SK-N-SH treated with all-trans-retinoic acid at 6 μM for 48 hours (cell line): ENCODE measurements at regions not wholly inside any gene's neighbourhood (a gene's known extent, or its start where the extent isn't known, plus 50 kb on each side); places are given as distances from the start of the nearest gene placed in this dataset.

Experiments used
- ATAC-seq: fragments of 200-7000 bp; cut with Tn5 transposase; 3 replicates; pipeline ENCODE4 v1.9.1; 2020; ENCODE audit warnings: mild to moderate bottlenecking, moderate library complexity
- ARNTL ChIP-seq: fragments of 450-650 bp; formaldehyde crosslinking; IDR thresholded peaks from 2 replicates; pipeline ENCODE4 v1.5.0; 2020; ENCODE audit warnings: low read depth, mild to moderate bottlenecking, moderate library complexity, borderline replicate concordance
- BACH2 ChIP-seq: fragments of 250-450 bp; sonication (Bioruptor Pico); IDR thresholded peaks from 2 replicates; pipeline ENCODE4 v1.9.0; 2021; ENCODE audit warnings: mild to moderate bottlenecking, borderline replicate concordance
- CSDC2 ChIP-seq: fragments of 250-450 bp; sonication (Bioruptor Pico); IDR thresholded peaks from 2 replicates; pipeline ENCODE4 v1.5.0; 2020; ENCODE audit warnings: mild to moderate bottlenecking, moderate library complexity
- ESRRG ChIP-seq: fragments of 250-450 bp; sonication (Bioruptor Pico); IDR thresholded peaks from 2 replicates; pipeline ENCODE4 v1.6.1; 2021; ENCODE audit warnings: mild to moderate bottlenecking
- GLIS3 ChIP-seq: fragments of 250-450 bp; sonication (Bioruptor Pico); IDR thresholded peaks from 2 replicates; pipeline ENCODE4 v1.5.0; 2020; ENCODE audit warnings: mild to moderate bottlenecking, moderate library complexity
- ISL1 ChIP-seq: fragments of 250-450 bp; sonication (Bioruptor Pico); IDR thresholded peaks from 2 replicates; pipeline ENCODE4 v2.1.2; 2022; ENCODE audit warnings: mild to moderate bottlenecking, moderate library complexity
- OSR1 ChIP-seq: fragments of 250-450 bp; sonication (Bioruptor Pico); IDR thresholded peaks from 2 replicates; pipeline ENCODE4 v1.8.0; 2022; ENCODE audit warnings: moderate library complexity, mild to moderate bottlenecking, inconsistent platforms
- POU6F1 ChIP-seq: fragments of 250-450 bp; sonication (Bioruptor Pico); IDR thresholded peaks from 2 replicates; pipeline ENCODE4 v1.8.0; 2021; ENCODE audit warnings: low read depth, mild to moderate bottlenecking, moderate library complexity, borderline replicate concordance
- PPARA ChIP-seq: fragments of 250-450 bp; sonication (Bioruptor Pico); IDR thresholded peaks from 2 replicates; pipeline ENCODE4 v1.5.0; 2020; ENCODE audit warnings: mild to moderate bottlenecking, borderline replicate concordance
- RARB ChIP-seq: fragments of 250-450 bp; sonication (Bioruptor Pico); IDR thresholded peaks from 2 replicates; pipeline ENCODE4 v1.8.0; 2021; ENCODE audit warnings: mild to moderate bottlenecking, moderate library complexity
- TCF4 ChIP-seq: fragments of 250-450 bp; sonication (Bioruptor Pico); IDR thresholded peaks from 2 replicates; pipeline ENCODE4 v1.8.0; 2021; ENCODE audit warnings: mild to moderate bottlenecking, moderate library complexity, borderline replicate concordance
- TOX ChIP-seq: fragments of 250-450 bp; sonication (Bioruptor Pico); IDR thresholded peaks from 2 replicates; pipeline ENCODE4 v1.8.0; 2021; ENCODE audit warnings: mild to moderate bottlenecking, moderate library complexity, borderline replicate concordance
- ZC3H10 ChIP-seq: fragments of 250-450 bp; sonication (Bioruptor Pico); IDR thresholded peaks from 2 replicates; pipeline ENCODE4 v1.5.1; 2021; ENCODE audit warnings: mild to moderate bottlenecking, moderate library complexity
- ZFP3 ChIP-seq: fragments of 250-450 bp; sonication (Bioruptor Pico); IDR thresholded peaks from 2 replicates; pipeline ENCODE4 v1.5.0; 2020; ENCODE audit warnings: mild to moderate bottlenecking, moderate library complexity
- ZFP30 ChIP-seq: fragments of 450-650 bp; formaldehyde crosslinking; IDR thresholded peaks from 2 replicates; pipeline ENCODE4 v1.5.0; 2022; ENCODE audit warnings: mild to moderate bottlenecking, moderate library complexity
- ZNF565 ChIP-seq: fragments of 450-650 bp; formaldehyde crosslinking; conservative IDR thresholded peaks from 2 replicates; pipeline ENCODE4 v1.5.0; 2020; ENCODE audit warnings: low read depth, mild to moderate bottlenecking, moderate library complexity
- ZNF70 ChIP-seq: fragments of 450-650 bp; formaldehyde crosslinking; IDR thresholded peaks from 2 replicates; pipeline ENCODE4 v1.5.0; 2020; ENCODE audit warnings: mild to moderate bottlenecking, moderate library complexity
- ZNF8 ChIP-seq: fragments of 450-650 bp; formaldehyde crosslinking; IDR thresholded peaks from 2 replicates; pipeline ENCODE4 v1.5.0; 2020; ENCODE audit warnings: mild to moderate bottlenecking, moderate library complexity
- TF ChIP-seq, protein P1 (sequence below): fragments of 250-450 bp; sonication (Bioruptor Pico); IDR thresholded peaks from 2 replicates; pipeline ENCODE4 v1.5.1; 2020; ENCODE audit warnings: low read depth, mild to moderate bottlenecking, moderate library complexity
- TF ChIP-seq, protein P2 (sequence below): fragments of 250-450 bp; sonication (Bioruptor Pico); IDR thresholded peaks from 2 replicates; pipeline ENCODE4 v1.5.1; 2021; ENCODE audit warnings: mild to moderate bottlenecking, moderate library complexity
- TF ChIP-seq, protein P3 (sequence below): fragments of 250-450 bp; sonication (Bioruptor Pico); IDR thresholded peaks from 2 replicates; pipeline ENCODE4 v1.8.0; 2020; ENCODE audit warnings: mild to moderate bottlenecking, moderate library complexity, borderline replicate concordance
- TF ChIP-seq, protein P4 (sequence below): fragments of 250-450 bp; sonication (Bioruptor Pico); IDR thresholded peaks from 2 replicates; pipeline ENCODE4 v1.5.0; 2020; ENCODE audit warnings: mild to moderate bottlenecking, moderate library complexity

DNA sequence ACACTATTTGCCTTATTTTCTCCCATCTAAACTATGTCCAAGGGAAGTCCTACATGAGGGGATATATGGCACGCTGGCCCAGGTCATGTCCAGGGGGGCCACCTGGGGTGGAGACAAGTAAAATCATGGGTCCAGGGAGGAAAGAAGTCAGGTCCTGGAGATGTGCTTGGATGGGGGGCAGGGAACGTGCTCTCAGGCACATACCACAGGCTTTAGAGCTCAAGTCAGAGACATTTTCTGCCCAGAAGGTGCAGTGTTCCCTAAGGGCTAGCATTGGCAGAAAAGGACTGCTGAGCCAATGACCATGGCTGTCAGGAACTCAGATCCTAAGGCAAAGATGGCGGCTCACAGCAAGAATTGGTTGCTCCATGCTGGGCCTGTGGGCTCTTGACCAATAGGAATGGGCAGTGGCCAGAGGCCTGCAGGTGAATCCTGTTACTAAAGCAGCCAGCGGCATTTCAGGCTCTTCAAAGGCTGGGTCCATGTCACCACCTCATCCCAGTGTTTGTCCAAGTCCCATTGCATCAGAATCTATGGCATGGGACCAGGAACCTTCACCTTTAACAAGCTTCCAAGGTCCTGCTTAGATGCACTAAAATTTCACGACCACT, 175.0 kb downstream of the RPLP1 start:
- no peak for ATAC-seq
- TF ChIP-seq, protein P1, sequence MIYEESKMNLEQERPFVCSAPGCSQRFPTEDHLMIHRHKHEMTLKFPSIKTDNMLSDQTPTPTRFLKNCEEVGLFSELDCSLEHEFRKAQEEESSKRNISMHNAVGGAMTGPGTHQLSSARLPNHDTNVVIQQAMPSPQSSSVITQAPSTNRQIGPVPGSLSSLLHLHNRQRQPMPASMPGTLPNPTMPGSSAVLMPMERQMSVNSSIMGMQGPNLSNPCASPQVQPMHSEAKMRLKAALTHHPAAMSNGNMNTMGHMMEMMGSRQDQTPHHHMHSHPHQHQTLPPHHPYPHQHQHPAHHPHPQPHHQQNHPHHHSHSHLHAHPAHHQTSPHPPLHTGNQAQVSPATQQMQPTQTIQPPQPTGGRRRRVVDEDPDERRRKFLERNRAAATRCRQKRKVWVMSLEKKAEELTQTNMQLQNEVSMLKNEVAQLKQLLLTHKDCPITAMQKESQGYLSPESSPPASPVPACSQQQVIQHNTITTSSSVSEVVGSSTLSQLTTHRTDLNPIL (CRISPR knock-in tag) = no peak
- TF ChIP-seq GLIS3 = no peak

DNA sequence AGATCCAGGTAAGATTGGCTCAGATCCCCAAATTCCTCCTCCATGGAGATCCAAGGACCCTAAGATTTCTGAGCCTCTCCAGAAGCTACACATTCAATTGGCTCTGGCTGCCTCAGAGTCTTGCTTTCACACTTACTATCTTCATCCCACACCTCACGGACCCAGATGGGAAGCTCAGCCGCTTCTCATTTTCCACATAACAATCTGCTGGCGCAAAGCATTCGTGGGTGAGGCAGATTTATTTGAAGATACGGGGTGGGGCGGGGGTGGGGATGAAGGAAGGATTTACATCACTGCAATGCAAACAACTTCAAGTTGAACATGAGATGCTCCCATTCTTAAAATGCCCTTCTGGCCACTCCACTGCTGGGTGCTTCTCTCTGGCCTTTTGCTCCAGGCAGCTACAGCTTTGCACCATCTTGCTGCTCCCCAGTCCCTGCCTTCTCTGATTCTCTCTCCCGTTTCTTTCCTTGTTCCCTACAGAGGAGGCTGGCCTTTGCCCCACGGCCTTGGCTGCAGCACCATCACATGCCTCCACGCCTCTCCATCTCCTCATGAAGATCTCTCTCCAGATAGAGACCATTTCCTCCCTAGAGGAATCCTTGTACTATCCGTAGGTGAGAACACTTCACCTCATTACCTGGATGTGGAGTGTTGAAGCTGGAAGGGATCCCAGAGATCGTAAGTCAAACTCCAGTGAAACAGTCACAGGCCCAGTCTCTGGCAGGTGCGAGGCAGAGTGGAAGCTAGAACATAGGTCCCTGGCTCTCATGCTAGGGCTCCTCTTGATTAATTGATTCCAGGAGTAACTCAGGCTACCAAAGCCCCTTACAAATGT, 175.9 kb downstream of the RPLP1 start:
- TF ChIP-seq ZFP3 (CRISPR knock-in tag) = no peak
- no peak for TF ChIP-seq ZC3H10 (CRISPR knock-in tag)
- no peak for TF ChIP-seq BACH2
- no peak for TF ChIP-seq POU6F1 (CRISPR knock-in tag)
- no peak for TF ChIP-seq ZNF70 (CRISPR knock-in tag)
- no peak for TF ChIP-seq RARB (CRISPR knock-in tag)
- no peak for TF ChIP-seq ISL1
- TF ChIP-seq TCF4 (CRISPR knock-in tag) = no peak
- no peak for TF ChIP-seq ZFP30 (CRISPR knock-in tag)
- no peak for TF ChIP-seq ARNTL
- ATAC-seq = no peak

DNA sequence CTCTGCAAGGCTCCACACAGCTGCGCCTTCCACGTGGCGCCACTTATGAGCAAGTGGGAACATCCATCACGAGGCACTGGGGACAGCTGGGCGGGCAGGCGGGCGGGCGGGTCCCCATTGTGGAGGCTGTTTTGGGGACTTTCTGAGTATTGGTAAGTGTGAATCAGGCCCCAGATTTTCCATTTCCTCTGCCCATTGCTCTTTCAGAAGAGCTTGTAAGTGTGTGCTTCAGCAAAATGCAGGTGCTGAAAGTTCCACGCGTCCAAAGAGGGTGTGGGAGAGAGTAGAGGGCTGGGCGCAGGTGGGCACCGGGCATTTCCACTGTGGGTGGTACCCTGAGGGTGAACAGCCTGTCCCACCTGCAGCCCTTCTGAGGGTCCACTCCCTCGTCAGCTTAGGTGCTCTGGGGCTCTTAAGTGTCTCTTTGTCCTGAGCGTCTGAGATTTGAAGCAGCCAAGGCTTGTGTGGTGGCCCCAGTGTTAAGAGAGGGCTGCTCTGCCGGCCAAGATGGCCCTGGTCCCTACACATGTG, 177.1 kb downstream of the RPLP1 start:
- TF ChIP-seq CSDC2 (CRISPR knock-in tag) (no peak), RARB (CRISPR knock-in tag) (no peak), ARNTL (no peak), ZNF70 (CRISPR knock-in tag) (no peak)
- TF ChIP-seq, protein P2, sequence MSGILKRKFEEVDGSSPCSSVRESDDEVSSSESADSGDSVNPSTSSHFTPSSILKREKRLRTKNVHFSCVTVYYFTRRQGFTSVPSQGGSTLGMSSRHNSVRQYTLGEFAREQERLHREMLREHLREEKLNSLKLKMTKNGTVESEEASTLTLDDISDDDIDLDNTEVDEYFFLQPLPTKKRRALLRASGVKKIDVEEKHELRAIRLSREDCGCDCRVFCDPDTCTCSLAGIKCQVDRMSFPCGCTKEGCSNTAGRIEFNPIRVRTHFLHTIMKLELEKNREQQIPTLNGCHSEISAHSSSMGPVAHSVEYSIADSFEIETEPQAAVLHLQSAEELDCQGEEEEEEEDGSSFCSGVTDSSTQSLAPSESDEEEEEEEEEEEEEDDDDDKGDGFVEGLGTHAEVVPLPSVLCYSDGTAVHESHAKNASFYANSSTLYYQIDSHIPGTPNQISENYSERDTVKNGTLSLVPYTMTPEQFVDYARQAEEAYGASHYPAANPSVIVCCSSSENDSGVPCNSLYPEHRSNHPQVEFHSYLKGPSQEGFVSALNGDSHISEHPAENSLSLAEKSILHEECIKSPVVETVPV (CRISPR knock-in tag) = no peak
- no peak for ATAC-seq

- TF ChIP-seq, protein P2 (CRISPR knock-in tag) = no peak
- no peak for TF ChIP-seq OSR1 (CRISPR knock-in tag)
- TF ChIP-seq, protein P1 (CRISPR knock-in tag) = no peak
- no peak for TF ChIP-seq ZFP30 (CRISPR knock-in tag)
- no peak for TF ChIP-seq ZFP3 (CRISPR knock-in tag)
- TF ChIP-seq BACH2 = no peak
- TF ChIP-seq ZNF565 (CRISPR knock-in tag) = no peak
- no peak for TF ChIP-seq RARB (CRISPR knock-in tag)
- no peak for TF ChIP-seq GLIS3
- TF ChIP-seq ZNF8 (CRISPR knock-in tag) = no peak
- TF ChIP-seq, protein P3, sequence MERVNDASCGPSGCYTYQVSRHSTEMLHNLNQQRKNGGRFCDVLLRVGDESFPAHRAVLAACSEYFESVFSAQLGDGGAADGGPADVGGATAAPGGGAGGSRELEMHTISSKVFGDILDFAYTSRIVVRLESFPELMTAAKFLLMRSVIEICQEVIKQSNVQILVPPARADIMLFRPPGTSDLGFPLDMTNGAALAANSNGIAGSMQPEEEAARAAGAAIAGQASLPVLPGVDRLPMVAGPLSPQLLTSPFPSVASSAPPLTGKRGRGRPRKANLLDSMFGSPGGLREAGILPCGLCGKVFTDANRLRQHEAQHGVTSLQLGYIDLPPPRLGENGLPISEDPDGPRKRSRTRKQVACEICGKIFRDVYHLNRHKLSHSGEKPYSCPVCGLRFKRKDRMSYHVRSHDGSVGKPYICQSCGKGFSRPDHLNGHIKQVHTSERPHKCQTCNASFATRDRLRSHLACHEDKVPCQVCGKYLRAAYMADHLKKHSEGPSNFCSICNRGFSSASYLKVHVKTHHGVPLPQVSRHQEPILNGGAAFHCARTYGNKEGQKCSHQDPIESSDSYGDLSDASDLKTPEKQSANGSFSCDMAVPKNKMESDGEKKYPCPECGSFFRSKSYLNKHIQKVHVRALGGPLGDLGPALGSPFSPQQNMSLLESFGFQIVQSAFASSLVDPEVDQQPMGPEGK (CRISPR knock-in tag) = no peak
- no peak for TF ChIP-seq ZC3H10 (CRISPR knock-in tag)
- TF ChIP-seq ZNF70 (CRISPR knock-in tag) = no peak
- TF ChIP-seq, protein P4, sequence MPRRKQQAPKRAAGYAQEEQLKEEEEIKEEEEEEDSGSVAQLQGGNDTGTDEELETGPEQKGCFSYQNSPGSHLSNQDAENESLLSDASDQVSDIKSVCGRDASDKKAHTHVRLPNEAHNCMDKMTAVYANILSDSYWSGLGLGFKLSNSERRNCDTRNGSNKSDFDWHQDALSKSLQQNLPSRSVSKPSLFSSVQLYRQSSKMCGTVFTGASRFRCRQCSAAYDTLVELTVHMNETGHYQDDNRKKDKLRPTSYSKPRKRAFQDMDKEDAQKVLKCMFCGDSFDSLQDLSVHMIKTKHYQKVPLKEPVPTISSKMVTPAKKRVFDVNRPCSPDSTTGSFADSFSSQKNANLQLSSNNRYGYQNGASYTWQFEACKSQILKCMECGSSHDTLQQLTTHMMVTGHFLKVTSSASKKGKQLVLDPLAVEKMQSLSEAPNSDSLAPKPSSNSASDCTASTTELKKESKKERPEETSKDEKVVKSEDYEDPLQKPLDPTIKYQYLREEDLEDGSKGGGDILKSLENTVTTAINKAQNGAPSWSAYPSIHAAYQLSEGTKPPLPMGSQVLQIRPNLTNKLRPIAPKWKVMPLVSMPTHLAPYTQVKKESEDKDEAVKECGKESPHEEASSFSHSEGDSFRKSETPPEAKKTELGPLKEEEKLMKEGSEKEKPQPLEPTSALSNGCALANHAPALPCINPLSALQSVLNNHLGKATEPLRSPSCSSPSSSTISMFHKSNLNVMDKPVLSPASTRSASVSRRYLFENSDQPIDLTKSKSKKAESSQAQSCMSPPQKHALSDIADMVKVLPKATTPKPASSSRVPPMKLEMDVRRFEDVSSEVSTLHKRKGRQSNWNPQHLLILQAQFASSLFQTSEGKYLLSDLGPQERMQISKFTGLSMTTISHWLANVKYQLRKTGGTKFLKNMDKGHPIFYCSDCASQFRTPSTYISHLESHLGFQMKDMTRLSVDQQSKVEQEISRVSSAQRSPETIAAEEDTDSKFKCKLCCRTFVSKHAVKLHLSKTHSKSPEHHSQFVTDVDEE = no peak
- no peak for TF ChIP-seq ESRRG (CRISPR knock-in tag)
- TF ChIP-seq TOX (CRISPR knock-in tag) = no peak
- no peak for TF ChIP-seq ISL1
- no peak for TF ChIP-seq PPARA (CRISPR knock-in tag)
- TF ChIP-seq TCF4 (CRISPR knock-in tag) = no peak
- no peak for ATAC-seq
Observed at GRCh38 chr15:69631005-69631404, 178.4 kb downstream of the RPLP1 start.
